Caco-2 (cell line): ENCODE measurements at regions not wholly inside any gene's neighbourhood (a gene's known extent, or its start where the extent isn't known, plus 50 kb on each side); places are given as distances from the start of the nearest gene placed in this dataset.

Experiments used
- BruUV-seq: library from RNA; stranded (reverse); fragments of 400-500 nt; replicated peaks from 2 replicates; lab custom pipeline; 2021; lab: Mats Ljungman, UMichigan
- CTCF ChIA-PET: fragments of 300-600 bp; sonication (Branson Sonifier 250); formaldehyde crosslinking; loops from one replicate; lab custom pipeline; 2022; ENCODE audit warnings: antibody characterized with exemption; lab: Charles Lee
- POLR2A ChIA-PET: fragments of 300-600 bp; sonication (Branson Sonifier 250); formaldehyde crosslinking; loops from one replicate; lab custom pipeline; 2022; ENCODE audit warnings: antibody characterized with exemption; lab: Charles Lee
- DNase-seq, 2 experiments: peaks; one replicate each; pipeline versions ENCODE4 v3.0.0 to v3.0.0-alpha.2; 2020 to 2022
- H3K27me3 ChIP-seq: replicated peaks from 2 replicates; pipeline ENCODE4 v1.6.0; 2011; ENCODE audit warnings: low read length; ENCODE audit not compliant: control insufficient read depth, insufficient read depth
- H3K36me3 ChIP-seq: 2 replicates; pipeline ENCODE4 v1.5.1; 2011; ENCODE audit warnings: low read length; ENCODE audit not compliant: control insufficient read depth, insufficient read depth
- H3K4me1 ChIP-seq: fragments of 250-450 bp; sonication (Bioruptor Pico); 2 replicates; pipeline ENCODE4 v1.5.1; 2020; ENCODE audit warnings: mild to moderate bottlenecking
- H3K4me3 ChIP-seq: 2 replicates; pipeline ENCODE4 v1.5.1; 2011; ENCODE audit warnings: low read depth, mild to moderate bottlenecking, control low read depth, low read length
- H3K9me3 ChIP-seq: fragments of 250-450 bp; sonication (Bioruptor Pico); 2 replicates; pipeline ENCODE4 v1.5.1; 2020; ENCODE audit warnings: mild to moderate bottlenecking, moderate library complexity
- H3K27ac Mint-ChIP-seq: one replicate; pipeline ENCODE4 v1.8.0; 2022; ENCODE audit warnings: mixed read lengths; ENCODE audit not compliant: unreplicated experiment
- H3K27me3 Mint-ChIP-seq: one replicate; pipeline ENCODE4 v1.8.0; 2022; ENCODE audit warnings: mixed read lengths; ENCODE audit not compliant: insufficient read depth, unreplicated experiment
- H3K36me3 Mint-ChIP-seq: one replicate; pipeline ENCODE4 v1.8.0; 2022; ENCODE audit warnings: mild to moderate bottlenecking, mixed read lengths; ENCODE audit not compliant: insufficient read depth, unreplicated experiment
- H3K4me1 Mint-ChIP-seq: one replicate; pipeline ENCODE4 v1.8.0; 2022; ENCODE audit warnings: low read depth, mixed read lengths; ENCODE audit not compliant: unreplicated experiment
- H3K4me3 Mint-ChIP-seq: one replicate; pipeline ENCODE4 v1.8.0; 2022; ENCODE audit warnings: mild to moderate bottlenecking, moderate library complexity, mixed read lengths; ENCODE audit not compliant: unreplicated experiment
- H3K9me3 Mint-ChIP-seq: one replicate; pipeline ENCODE4 v1.8.0; 2022; ENCODE audit warnings: mixed read lengths; ENCODE audit not compliant: unreplicated experiment
- intact Hi-C: fragments of 100-400 bp; cut with micrococcal nuclease; formaldehyde crosslinking; loops from one replicate; pipeline ENCODE4 v1.10.0; 2022; ENCODE audit not compliant: unreplicated experiment
- TF ChIP-seq, protein P1 (sequence below), 2 experiments: fragments of 200-600 bp in 1 of 2; IDR thresholded peaks; 1 replicate in 1 of 2; 2 replicates in 1 of 2; pipeline versions ENCODE4 v1.5.1 to v1.8.0; 2011 to 2022; ENCODE audit warnings: antibody characterized with exemption in 1 of 2, control low read depth in 1 of 2, inconsistent platforms in 1 of 2, low read depth in 1 of 2, low read length in 1 of 2, mild to moderate bottlenecking in 1 of 2, moderate library complexity in 1 of 2; ENCODE audit not compliant: insufficient read depth in 1 of 2, severe bottlenecking in 1 of 2, unreplicated experiment in 1 of 2

GRCh38 chr10:78813526-78813925, 255.2 kb upstream of the ZMIZ1 start:
- TF ChIP-seq, protein P1, sequence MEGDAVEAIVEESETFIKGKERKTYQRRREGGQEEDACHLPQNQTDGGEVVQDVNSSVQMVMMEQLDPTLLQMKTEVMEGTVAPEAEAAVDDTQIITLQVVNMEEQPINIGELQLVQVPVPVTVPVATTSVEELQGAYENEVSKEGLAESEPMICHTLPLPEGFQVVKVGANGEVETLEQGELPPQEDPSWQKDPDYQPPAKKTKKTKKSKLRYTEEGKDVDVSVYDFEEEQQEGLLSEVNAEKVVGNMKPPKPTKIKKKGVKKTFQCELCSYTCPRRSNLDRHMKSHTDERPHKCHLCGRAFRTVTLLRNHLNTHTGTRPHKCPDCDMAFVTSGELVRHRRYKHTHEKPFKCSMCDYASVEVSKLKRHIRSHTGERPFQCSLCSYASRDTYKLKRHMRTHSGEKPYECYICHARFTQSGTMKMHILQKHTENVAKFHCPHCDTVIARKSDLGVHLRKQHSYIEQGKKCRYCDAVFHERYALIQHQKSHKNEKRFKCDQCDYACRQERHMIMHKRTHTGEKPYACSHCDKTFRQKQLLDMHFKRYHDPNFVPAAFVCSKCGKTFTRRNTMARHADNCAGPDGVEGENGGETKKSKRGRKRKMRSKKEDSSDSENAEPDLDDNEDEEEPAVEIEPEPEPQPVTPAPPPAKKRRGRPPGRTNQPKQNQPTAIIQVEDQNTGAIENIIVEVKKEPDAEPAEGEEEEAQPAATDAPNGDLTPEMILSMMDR (IDR thresholded peaks at IDR 0.05; ENCODE audit: insufficient read depth in 1 of 2, low read depth in 1 of 2, low read length in 1 of 2, severe bottlenecking in 1 of 2, unreplicated experiment in 1 of 2), result no peak
- Mint-ChIP-seq H3K4me3 (no peak overlapping the region), H3K27ac (no peak overlapping the region), H3K36me3 (peaks cover 6% of the 10 kb centered on the region), H3K4me1 (peaks cover 6% of the 10 kb centered on the region), H3K9me3 (no peaks in the 10 kb centered on the region), H3K27me3 (no peaks in the 10 kb centered on the region)
- DNase-seq, result no peak
- ChIA-PET CTCF (no interaction called here), POLR2A (no interaction called here)
- no peaks in the 10 kb centered on the region for H3K9me3 ChIP-seq
- no peaks in the 10 kb centered on the region for H3K36me3 ChIP-seq
- BruUV-seq, result no TSS peak
- no peak overlapping the region for H3K4me3 ChIP-seq
- intact Hi-C loops, result no loop called here
- no peaks in the 10 kb centered on the region for H3K4me1 ChIP-seq
- H3K27me3 ChIP-seq, result no peaks in the 10 kb centered on the region

DNA sequence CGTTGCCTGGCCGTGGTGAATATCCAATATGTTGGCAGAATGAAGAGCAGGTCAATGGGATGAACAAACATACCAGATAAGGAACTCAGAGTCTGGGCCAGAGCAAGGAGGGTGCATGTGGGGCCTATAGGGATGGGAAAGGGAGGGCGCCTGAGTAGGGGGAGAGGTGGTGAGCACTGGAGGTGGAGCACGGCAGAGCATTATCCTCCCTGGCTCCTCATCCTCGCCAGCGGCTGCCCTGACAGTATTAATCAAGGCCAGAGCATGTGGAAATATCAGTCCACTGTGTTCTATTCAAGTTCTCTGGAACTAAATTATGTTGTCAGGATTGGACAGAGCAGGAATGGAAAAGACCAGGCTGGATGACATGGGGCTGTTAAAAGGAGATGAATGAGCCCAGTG, 254.8 kb upstream of the ZMIZ1 start:
- no peak overlapping the region for H3K4me3 ChIP-seq
- ChIA-PET CTCF (no interaction called here), POLR2A (no interaction called here)
- no peaks in the 10 kb centered on the region for H3K4me1 ChIP-seq
- peaks cover 6% of the 10 kb centered on the region for H3K36me3 Mint-ChIP-seq
- H3K27me3 ChIP-seq, result no peaks in the 10 kb centered on the region
- intact Hi-C loops, result no loop called here
- H3K27ac Mint-ChIP-seq, result no peak overlapping the region
- H3K4me3 Mint-ChIP-seq, result no peak overlapping the region
- H3K27me3 Mint-ChIP-seq, result no peaks in the 10 kb centered on the region
- H3K4me1 Mint-ChIP-seq, result peaks cover 6% of the 10 kb centered on the region
- no peak for DNase-seq
- no peaks in the 10 kb centered on the region for H3K36me3 ChIP-seq
- H3K9me3 ChIP-seq, result no peaks in the 10 kb centered on the region
- TF ChIP-seq, protein P1 (IDR thresholded peaks at IDR 0.05; ENCODE audit: insufficient read depth in 1 of 2, low read depth in 1 of 2, low read length in 1 of 2, severe bottlenecking in 1 of 2, unreplicated experiment in 1 of 2), result no peak
- BruUV-seq, result no TSS peak
- H3K9me3 Mint-ChIP-seq, result no peaks in the 10 kb centered on the region

DNA sequence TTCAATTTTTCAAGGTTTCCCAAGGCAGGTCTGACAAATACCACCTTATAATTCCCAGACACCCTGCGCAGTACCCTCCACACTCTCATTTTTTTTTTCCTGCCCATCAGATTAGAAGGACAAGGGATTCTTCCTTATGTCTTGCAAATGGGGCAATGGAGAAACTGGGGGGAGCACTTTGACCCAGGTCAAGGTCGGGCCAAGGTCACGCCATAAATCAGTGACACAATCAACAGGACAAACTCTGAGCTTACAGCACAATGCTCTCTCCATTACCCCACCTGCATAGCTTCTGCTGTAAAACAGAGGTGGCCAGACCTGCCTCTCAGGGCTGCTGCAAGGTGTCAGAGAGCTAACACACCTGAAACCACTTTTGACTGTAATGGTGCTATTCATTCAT, 254.4 kb upstream of the ZMIZ1 start:
- DNase-seq, result no peak
- BruUV-seq, result no TSS peak
- TF ChIP-seq, protein P1 (IDR thresholded peaks at IDR 0.05; ENCODE audit: insufficient read depth in 1 of 2, low read depth in 1 of 2, low read length in 1 of 2, severe bottlenecking in 1 of 2, unreplicated experiment in 1 of 2), result no peak
- CTCF ChIA-PET, result no interaction called here
- H3K27me3 ChIP-seq, result no peaks in the 10 kb centered on the region
- H3K9me3 ChIP-seq, result no peaks in the 10 kb centered on the region
- Mint-ChIP-seq H3K4me1 (peaks cover 6% of the 10 kb centered on the region), H3K27ac (no peak overlapping the region), H3K9me3 (no peaks in the 10 kb centered on the region), H3K36me3 (peaks cover 6% of the 10 kb centered on the region), H3K4me3 (no peak overlapping the region), H3K27me3 (no peaks in the 10 kb centered on the region)
- no peaks in the 10 kb centered on the region for H3K36me3 ChIP-seq
- no peaks in the 10 kb centered on the region for H3K4me1 ChIP-seq
- intact Hi-C loops, result no loop called here
- POLR2A ChIA-PET, result no interaction called here
- no peak overlapping the region for H3K4me3 ChIP-seq
